ENCODE measurements at regions not wholly inside any gene's neighbourhood (a gene's known extent, or its start where the extent isn't known, plus 50 kb on each side); places are given as distances from the start of the nearest gene placed in this dataset.

GRCh38 chr11:123261345-123262106, 66.5 kb upstream of the CLMP start:
- no peak for TF ChIP-seq MYC (IDR thresholded peaks at IDR 0.05; ENCODE audit: low read depth, low read length)
- TF ChIP-seq CTCF (IDR thresholded peaks at IDR 0.05; ENCODE audit: low read depth, low read length): peak; percentile 98
- peak; percentile 53; the same call in 1 of the 2 replicates for TF ChIP-seq MAX (IDR thresholded peaks at IDR 0.05; ENCODE audit: low read depth, low read length)
- no peak for TF ChIP-seq POLR2A (IDR thresholded peaks at IDR 0.05; ENCODE audit: extremely low read depth, insufficient read length)
- no peak overlapping the region for H3K4me3 ChIP-seq (ENCODE audit: low read depth, low read length)
- DNase-seq (ENCODE audit: low read depth): peak; percentile 78

GRCh38 chr11:123260511-123261211, 65.6 kb upstream of the CLMP start:
- DNase-seq (ENCODE audit: low read depth): no peak
- no peak overlapping the region for H3K4me3 ChIP-seq (ENCODE audit: low read depth, low read length)
- TF ChIP-seq CTCF (IDR thresholded peaks at IDR 0.05; ENCODE audit: low read depth, low read length) (no peak), POLR2A (IDR thresholded peaks at IDR 0.05; ENCODE audit: extremely low read depth, insufficient read length) (no peak), MAX (IDR thresholded peaks at IDR 0.05; ENCODE audit: low read depth, low read length) (no peak), MYC (IDR thresholded peaks at IDR 0.05; ENCODE audit: low read depth, low read length) (no peak)

GRCh38 chr11:123258877-123259276, 63.8 kb upstream of the CLMP start:
- no peak for TF ChIP-seq MYC (IDR thresholded peaks at IDR 0.05; ENCODE audit: low read depth, low read length)
- no peak overlapping the region for H3K4me3 ChIP-seq (ENCODE audit: low read depth, low read length)
- DNase-seq (ENCODE audit: low read depth): no peak

GRCh38 chr11:123257370-123257769, 62.3 kb upstream of the CLMP start:
- no peak for DNase-seq (ENCODE audit: low read depth)
- TF ChIP-seq MAX (IDR thresholded peaks at IDR 0.05; ENCODE audit: low read depth, low read length) (no peak), CTCF (IDR thresholded peaks at IDR 0.05; ENCODE audit: low read depth, low read length) (no peak), MYC (IDR thresholded peaks at IDR 0.05; ENCODE audit: low read depth, low read length) (no peak), POLR2A (IDR thresholded peaks at IDR 0.05; ENCODE audit: extremely low read depth, insufficient read length) (no peak)
- H3K4me3 ChIP-seq (ENCODE audit: low read depth, low read length): no peak overlapping the region

GRCh38 chr11:123255909-123256308, 60.9 kb upstream of the CLMP start:
- TF ChIP-seq MYC (IDR thresholded peaks at IDR 0.05; ENCODE audit: low read depth, low read length) (no peak), POLR2A (IDR thresholded peaks at IDR 0.05; ENCODE audit: extremely low read depth, insufficient read length) (no peak), MAX (IDR thresholded peaks at IDR 0.05; ENCODE audit: low read depth, low read length) (no peak), CTCF (IDR thresholded peaks at IDR 0.05; ENCODE audit: low read depth, low read length) (no peak)
- no peak for DNase-seq (ENCODE audit: low read depth)
- H3K4me3 ChIP-seq (ENCODE audit: low read depth, low read length): no peak overlapping the region

- H3K4me3 ChIP-seq (ENCODE audit: low read depth, low read length): no peak overlapping the region
- TF ChIP-seq MAX (IDR thresholded peaks at IDR 0.05; ENCODE audit: low read depth, low read length) (no peak), POLR2A (IDR thresholded peaks at IDR 0.05; ENCODE audit: extremely low read depth, insufficient read length) (no peak), CTCF (IDR thresholded peaks at IDR 0.05; ENCODE audit: low read depth, low read length) (no peak), MYC (IDR thresholded peaks at IDR 0.05; ENCODE audit: low read depth, low read length) (no peak)
- DNase-seq (ENCODE audit: low read depth): no peak
Observed at GRCh38 chr11:123254357-123254756, 59.3 kb upstream of the CLMP start.

Measured in NB4 (cell line).